ENCODE measurements at regions not wholly inside any gene's neighbourhood (a gene's known extent, or its start where the extent isn't known, plus 50 kb on each side); places are given as distances from the start of the nearest gene placed in this dataset.

DNA sequence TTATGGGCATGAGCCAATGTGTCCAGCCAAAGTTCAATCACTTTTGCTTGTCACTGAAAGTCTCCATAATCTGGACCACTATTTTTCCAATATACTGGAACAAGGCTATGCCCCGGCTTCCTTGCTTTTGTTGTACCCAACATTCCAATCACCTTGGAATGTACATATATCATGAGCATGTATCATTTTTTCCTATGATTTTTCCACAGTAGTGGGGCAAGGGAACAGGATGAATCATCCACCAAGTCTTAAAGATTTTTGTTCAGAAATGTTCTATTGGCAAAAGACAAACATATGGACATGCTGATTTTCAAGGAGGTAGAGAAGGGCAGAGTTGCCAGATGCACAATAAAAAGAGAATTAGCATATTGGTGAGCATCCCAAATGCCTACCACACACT is 548.1 kb upstream of the INTU start:
- TF ChIP-seq STAT6 (CRISPR knock-in tag; IDR thresholded peaks at IDR 0.05; ENCODE audit: borderline replicate concordance) (no peak), ZFP41 (CRISPR knock-in tag; IDR thresholded peaks at IDR 0.05; ENCODE audit: borderline replicate concordance) (no peak), PHF21A (CRISPR knock-in tag; IDR thresholded peaks at IDR 0.05) (no peak)
- TF ChIP-seq, protein P1, sequence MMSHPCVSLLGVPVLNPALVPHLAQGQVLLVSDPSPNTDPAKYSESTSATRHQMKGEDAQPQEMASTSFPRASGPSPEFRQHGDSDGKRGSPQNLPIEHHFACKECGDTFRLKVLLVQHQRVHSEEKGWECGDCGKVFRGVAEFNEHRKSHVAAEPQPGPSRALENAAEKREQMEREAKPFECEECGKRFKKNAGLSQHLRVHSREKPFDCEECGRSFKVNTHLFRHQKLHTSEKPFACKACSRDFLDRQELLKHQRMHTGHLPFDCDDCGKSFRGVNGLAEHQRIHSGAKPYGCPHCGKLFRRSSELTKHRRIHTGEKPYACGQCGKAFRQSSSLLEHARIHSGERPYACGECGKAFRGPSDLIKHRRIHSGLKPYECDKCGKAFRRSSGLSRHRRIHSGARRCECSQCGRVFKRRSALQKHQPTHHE (CRISPR knock-in tag; IDR thresholded peaks at IDR 0.05; ENCODE audit: borderline replicate concordance): no peak
